Astrocyte (in vitro differentiated cells and primary cell): ENCODE measurements at regions not wholly inside any gene's neighbourhood (a gene's known extent, or its start where the extent isn't known, plus 50 kb on each side); places are given as distances from the start of the nearest gene placed in this dataset.

Experiments
- CTCF ChIP-seq: IDR thresholded peaks from 2 replicates; pipeline ENCODE4 v1.5.1; 2011; ENCODE audit warnings: low read depth, mild to moderate bottlenecking, inconsistent platforms, low read length, moderate library complexity; ENCODE audit not compliant: insufficient read depth
- EZH2 ChIP-seq: IDR thresholded peaks from 2 replicates; pipeline ENCODE4 v1.6.1; 2012; ENCODE audit warnings: mild to moderate bottlenecking, low read length, inconsistent platforms; ENCODE audit not compliant: insufficient read depth

- no peak for TF ChIP-seq CTCF
- no peak for TF ChIP-seq EZH2
Observed at GRCh38 chr14:51453869-51454268, 197.8 kb upstream of the FRMD6 start.
